Liver (tissue), 8 donors: ENCODE measurements at regions not wholly inside any gene's neighbourhood (a gene's known extent, or its start where the extent isn't known, plus 50 kb on each side); places are given as distances from the start of the nearest gene placed in this dataset.

ENCODE experiments used
- DNase-seq: peaks from one replicate; pipeline ENCODE4 v3.0.0-alpha.2; 2017; ENCODE audit warnings: low spot score
- H3K27ac ChIP-seq, 2 donors: one replicate each; pipeline ENCODE4 v1.7.0; 2013; ENCODE audit warnings: inconsistent platforms in 2 of 2, low read length in 2 of 2, control low read depth in 1 of 2, low read depth in 1 of 2, mild to moderate bottlenecking in 1 of 2
- H3K27me3 ChIP-seq, 4 donors: one replicate each; pipeline versions ENCODE4 v1.6.1 to v1.7.0; 2013; ENCODE audit warnings: low read length in 3 of 4, inconsistent platforms in 1 of 4, mild to moderate bottlenecking in 1 of 4, moderate library complexity in 1 of 4; ENCODE audit not compliant: control insufficient read depth in 4 of 4, insufficient read depth in 4 of 4
- H3K36me3 ChIP-seq, 4 donors: one replicate each; pipeline versions ENCODE4 v1.6.1 to v1.7.0; 2013; ENCODE audit warnings: low read length in 3 of 4, mild to moderate bottlenecking in 3 of 4, low read depth in 1 of 4, moderate library complexity in 1 of 4; ENCODE audit not compliant: control insufficient read depth in 4 of 4, insufficient read depth in 3 of 4
- H3K4me1 ChIP-seq, 4 donors: one replicate each; pipeline versions ENCODE4 v1.6.1 to v1.7.0; 2013; ENCODE audit warnings: low read length in 3 of 4, mild to moderate bottlenecking in 3 of 4, moderate library complexity in 1 of 4; ENCODE audit not compliant: control insufficient read depth in 4 of 4, insufficient read depth in 4 of 4
- H3K4me3 ChIP-seq, 3 donors: one replicate each; pipeline versions ENCODE4 v1.6.1 to v1.7.0; 2013; ENCODE audit warnings: low read length in 3 of 3, control low read depth in 1 of 3, low read depth in 1 of 3, mild to moderate bottlenecking in 1 of 3
- H3K9ac ChIP-seq, 2 donors: one replicate each; pipeline ENCODE4 v1.7.0; 2013; ENCODE audit warnings: low read length in 2 of 2, mild to moderate bottlenecking in 2 of 2, moderate library complexity in 2 of 2, control low read depth in 1 of 2, low read depth in 1 of 2
- H3K9me3 ChIP-seq, 4 donors: one replicate each; pipeline versions ENCODE4 v1.6.1 to v1.7.0; 2013; ENCODE audit warnings: low read length in 3 of 4; ENCODE audit not compliant: control insufficient read depth in 4 of 4
- CTCF ChIP-seq: fragments of 150-350 bp; IDR thresholded peaks from 2 replicates; pipeline ENCODE4 v1.5.1; 2017; ENCODE audit warnings: improper control_type of control experiment, low read depth, low read length; ENCODE audit not compliant: missing input control
- EGR1 ChIP-seq, 2 donors: IDR thresholded peaks; 2 replicates each; pipeline ENCODE4 v1.6.1; 2016 to 2018; ENCODE audit warnings: antibody characterized with exemption in 2 of 2, low read depth in 2 of 2
- FOXA1 ChIP-seq: IDR thresholded peaks from 2 replicates; pipeline ENCODE4 v1.6.1; 2016; ENCODE audit warnings: antibody characterized with exemption
- FOXA2 ChIP-seq: IDR thresholded peaks from 2 replicates; pipeline ENCODE4 v1.6.1; 2016; ENCODE audit warnings: antibody characterized with exemption
- GABPA ChIP-seq, 2 donors: IDR thresholded peaks in 1 of 2; conservative IDR thresholded peaks in 1 of 2; 2 replicates each; pipeline ENCODE4 v1.6.1; 2016; ENCODE audit warnings: antibody characterized with exemption in 2 of 2, mild to moderate bottlenecking in 1 of 2, moderate library complexity in 1 of 2
- HNF4A ChIP-seq, 2 donors: conservative IDR thresholded peaks; 2 replicates each; pipeline ENCODE4 v1.6.1; 2016; ENCODE audit warnings: antibody characterized with exemption in 2 of 2, mild to moderate bottlenecking in 2 of 2
- HNF4G ChIP-seq: IDR thresholded peaks from 2 replicates; pipeline ENCODE4 v1.6.1; 2016; ENCODE audit warnings: antibody characterized with exemption
- JUND ChIP-seq, 2 donors: IDR thresholded peaks; 2 replicates each; pipeline ENCODE4 v1.6.1; 2016; ENCODE audit warnings: antibody characterized with exemption in 2 of 2
- MAX ChIP-seq: IDR thresholded peaks from 2 replicates; pipeline ENCODE4 v1.6.1; 2016; ENCODE audit warnings: antibody characterized with exemption
- NR2F2 ChIP-seq: IDR thresholded peaks from 2 replicates; pipeline ENCODE4 v1.6.1; 2016; ENCODE audit warnings: antibody characterized with exemption
- RAD21 ChIP-seq, 2 donors: IDR thresholded peaks; 2 replicates each; pipeline ENCODE4 v1.6.1; 2016; ENCODE audit warnings: antibody characterized with exemption in 2 of 2, mild to moderate bottlenecking in 2 of 2
- REST ChIP-seq: IDR thresholded peaks from 2 replicates; pipeline ENCODE4 v1.6.1; 2016; ENCODE audit warnings: antibody characterized with exemption, mild to moderate bottlenecking
- RXRA ChIP-seq, 2 donors: IDR thresholded peaks; 2 replicates each; pipeline ENCODE4 v1.6.1; 2017 to 2018; ENCODE audit warnings: antibody characterized with exemption in 2 of 2, mild to moderate bottlenecking in 1 of 2
- SP1 ChIP-seq: IDR thresholded peaks from 2 replicates; pipeline ENCODE4 v1.6.1; 2018; ENCODE audit warnings: antibody characterized with exemption, mild to moderate bottlenecking
- TAF1 ChIP-seq: conservative IDR thresholded peaks from 2 replicates; pipeline ENCODE4 v1.6.1; 2016; ENCODE audit warnings: antibody characterized with exemption, mild to moderate bottlenecking
- YY1 ChIP-seq: IDR thresholded peaks from 2 replicates; pipeline ENCODE4 v1.6.1; 2016; ENCODE audit warnings: antibody characterized with exemption, mild to moderate bottlenecking
- ZBTB33 ChIP-seq: IDR thresholded peaks from 2 replicates; pipeline ENCODE4 v1.6.1; 2016; ENCODE audit warnings: antibody characterized with exemption
- WGBS: extraction: QIAGEN DNeasy Blood & Tissue Kit; methylation state at CpG from one replicate; pipeline ENCODE4 v1.1.7; 2013; 5-methylcytosine and 5-hydroxymethylcytosine counted together
- TF ChIP-seq, protein P1 (sequence below): IDR thresholded peaks from 2 replicates; pipeline ENCODE4 v1.6.1; 2016; ENCODE audit warnings: antibody characterized with exemption
- donor health status: healthy.
- donor health status: healthy.
- donor health status: healthy.
- donor health status: healthy.
- donor health status: healthy.

DNA sequence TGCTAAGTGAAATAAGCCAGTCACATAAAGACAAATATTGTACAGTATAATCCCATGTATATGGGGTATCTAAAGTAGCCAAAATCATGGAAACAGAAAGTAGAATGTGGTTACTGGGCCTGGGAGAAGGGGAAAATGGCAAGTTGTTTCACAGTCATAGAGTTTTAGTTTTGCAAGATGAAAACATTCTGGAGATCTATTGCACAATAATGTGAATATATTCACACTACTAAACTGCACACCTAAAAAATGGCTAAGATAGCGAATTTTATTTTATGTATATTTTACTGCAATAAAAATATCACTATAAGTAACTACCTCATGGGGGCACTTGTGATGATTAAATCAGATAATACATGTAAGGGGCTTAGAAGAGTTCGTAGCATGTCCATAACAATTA, 72.0 kb upstream of the ARHGAP32 start (continued):
- TF ChIP-seq, protein P1, sequence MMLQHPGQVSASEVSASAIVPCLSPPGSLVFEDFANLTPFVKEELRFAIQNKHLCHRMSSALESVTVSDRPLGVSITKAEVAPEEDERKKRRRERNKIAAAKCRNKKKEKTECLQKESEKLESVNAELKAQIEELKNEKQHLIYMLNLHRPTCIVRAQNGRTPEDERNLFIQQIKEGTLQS = no peak
- TF ChIP-seq TAF1 = no peak
- TF ChIP-seq JUND (IDR thresholded peaks at IDR 0.05) = no peak
- TF ChIP-seq YY1 = no peak
- TF ChIP-seq SP1 = no peak
- TF ChIP-seq RAD21 (IDR thresholded peaks at IDR 0.05) = no peak
- TF ChIP-seq ZBTB33 = no peak
- no peak for TF ChIP-seq NR2F2

DNA sequence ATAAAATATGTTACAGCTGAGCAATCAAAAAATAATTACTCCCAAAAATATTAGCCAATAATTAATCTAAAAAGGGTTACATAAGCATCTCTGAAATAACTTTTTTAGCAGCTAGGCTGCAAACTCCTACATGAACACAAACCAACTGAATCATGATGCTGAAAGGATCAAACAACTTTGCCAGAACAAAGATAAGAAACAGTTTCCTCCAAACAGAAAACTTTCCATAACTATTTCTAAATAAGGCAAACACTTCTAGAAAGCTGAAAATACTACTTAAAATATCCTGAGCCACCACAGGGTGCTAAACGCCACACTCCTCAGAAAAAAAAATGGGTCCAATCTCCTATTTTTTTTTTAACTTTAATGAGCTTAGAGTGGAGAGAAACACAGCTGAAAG, 68.6 kb upstream of the ARHGAP32 start:
- H3K9ac ChIP-seq = no peak overlapping the region
- H3K4me1 ChIP-seq = peaks cover 1 to 16% (median 10%) of the 10 kb centered on the region in 4 donors
- H3K27me3 ChIP-seq = no peaks in the 10 kb centered on the region
- WGBS = 79% methylated on average over 1 of the region's 1 CpG
- TF ChIP-seq MAX = no peak
- no peak for TF ChIP-seq NR2F2
- no peak for TF ChIP-seq TAF1
- no peak for TF ChIP-seq YY1
- TF ChIP-seq FOXA2 = no peak
- TF ChIP-seq RXRA (IDR thresholded peaks at IDR 0.05) = no peak
- no peak for TF ChIP-seq RAD21 (IDR thresholded peaks at IDR 0.05)
- no peak for TF ChIP-seq ZBTB33
- no peak for TF ChIP-seq REST
- TF ChIP-seq JUND (IDR thresholded peaks at IDR 0.05) = no peak
- TF ChIP-seq SP1 = no peak
- TF ChIP-seq HNF4A (conservative IDR thresholded peaks at IDR 0.05) = no peak
- no peak for TF ChIP-seq HNF4G
- TF ChIP-seq, protein P1 = no peak
- TF ChIP-seq FOXA1 = no peak
- TF ChIP-seq CTCF = no peak
- TF ChIP-seq EGR1 (IDR thresholded peaks at IDR 0.05; ENCODE audit: low read depth in 2 of 2) = no peak
- no peak for TF ChIP-seq GABPA (IDR thresholded peaks at IDR 0.05 in 1 of 2, conservative IDR thresholded peaks at IDR 0.05 in 1 of 2)
- no peak overlapping the region for H3K27ac ChIP-seq
- H3K9me3 ChIP-seq = no peaks in the 10 kb centered on the region
- no peak overlapping the region for H3K4me3 ChIP-seq
- DNase-seq = no peak
- H3K36me3 ChIP-seq = no peaks in the 10 kb centered on the region
